ENCODE measurements at regions not wholly inside any gene's neighbourhood (a gene's known extent, or its start where the extent isn't known, plus 50 kb on each side); places are given as distances from the start of the nearest gene placed in this dataset.

DNA sequence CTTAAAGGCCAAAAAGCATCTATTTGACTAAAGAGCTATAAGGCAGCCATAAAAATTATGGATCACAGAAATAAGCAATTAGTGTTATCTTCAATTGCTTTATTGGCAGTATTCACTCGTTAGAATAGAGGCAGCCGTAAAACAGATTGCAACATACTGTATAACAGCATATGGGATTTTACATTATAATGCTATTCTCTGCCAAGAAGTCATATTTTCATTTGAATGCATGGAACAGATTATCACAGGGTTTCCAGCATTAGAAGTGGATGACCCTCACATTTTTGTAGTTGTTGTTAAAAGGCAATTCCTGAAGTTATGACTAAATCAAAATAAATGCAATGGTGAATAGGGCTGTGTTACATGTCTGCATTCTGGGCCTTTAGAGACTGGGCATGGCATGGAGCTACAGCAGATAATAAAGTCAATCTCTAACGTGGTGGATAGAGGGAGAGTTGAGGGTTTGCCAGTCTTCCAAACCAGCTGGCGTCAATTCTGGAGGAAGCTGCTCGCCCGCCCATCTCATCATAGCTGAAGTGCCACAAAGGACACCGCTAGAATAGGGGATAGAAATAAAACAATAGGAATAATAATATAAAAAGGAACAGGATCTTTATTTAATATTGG lies 155.4 kb upstream of the VRK2 start:
- no peak for DNase-seq (ENCODE audit: extremely low read depth, low read depth)
- TF ChIP-seq, protein P1, sequence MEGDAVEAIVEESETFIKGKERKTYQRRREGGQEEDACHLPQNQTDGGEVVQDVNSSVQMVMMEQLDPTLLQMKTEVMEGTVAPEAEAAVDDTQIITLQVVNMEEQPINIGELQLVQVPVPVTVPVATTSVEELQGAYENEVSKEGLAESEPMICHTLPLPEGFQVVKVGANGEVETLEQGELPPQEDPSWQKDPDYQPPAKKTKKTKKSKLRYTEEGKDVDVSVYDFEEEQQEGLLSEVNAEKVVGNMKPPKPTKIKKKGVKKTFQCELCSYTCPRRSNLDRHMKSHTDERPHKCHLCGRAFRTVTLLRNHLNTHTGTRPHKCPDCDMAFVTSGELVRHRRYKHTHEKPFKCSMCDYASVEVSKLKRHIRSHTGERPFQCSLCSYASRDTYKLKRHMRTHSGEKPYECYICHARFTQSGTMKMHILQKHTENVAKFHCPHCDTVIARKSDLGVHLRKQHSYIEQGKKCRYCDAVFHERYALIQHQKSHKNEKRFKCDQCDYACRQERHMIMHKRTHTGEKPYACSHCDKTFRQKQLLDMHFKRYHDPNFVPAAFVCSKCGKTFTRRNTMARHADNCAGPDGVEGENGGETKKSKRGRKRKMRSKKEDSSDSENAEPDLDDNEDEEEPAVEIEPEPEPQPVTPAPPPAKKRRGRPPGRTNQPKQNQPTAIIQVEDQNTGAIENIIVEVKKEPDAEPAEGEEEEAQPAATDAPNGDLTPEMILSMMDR (IDR thresholded peaks at IDR 0.05; ENCODE audit: low read depth, low read length): no peak

- DNase-seq (ENCODE audit: extremely low read depth, low read depth): no peak
- TF ChIP-seq, protein P1 (IDR thresholded peaks at IDR 0.05; ENCODE audit: low read depth, low read length): no peak
Observed at GRCh38 chr2:57892920-57893319, 153.7 kb upstream of the VRK2 start.

GRCh38 chr2:57893347-57893746 lies 153.3 kb upstream of the VRK2 start:
- DNase-seq (ENCODE audit: extremely low read depth, low read depth): no peak
- TF ChIP-seq, protein P1 (IDR thresholded peaks at IDR 0.05; ENCODE audit: low read depth, low read length): no peak

- DNase-seq (ENCODE audit: extremely low read depth, low read depth): no peak
- TF ChIP-seq, protein P1 (IDR thresholded peaks at IDR 0.05; ENCODE audit: low read depth, low read length): no peak
Observed at GRCh38 chr2:57893786-57894185, 152.8 kb upstream of the VRK2 start.

GRCh38 chr2:57894381-57894780 lies 152.2 kb upstream of the VRK2 start:
- DNase-seq (ENCODE audit: extremely low read depth, low read depth): no peak
- TF ChIP-seq, protein P1 (IDR thresholded peaks at IDR 0.05; ENCODE audit: low read depth, low read length): no peak

- TF ChIP-seq, protein P1 (IDR thresholded peaks at IDR 0.05; ENCODE audit: low read depth, low read length): no peak
- DNase-seq (ENCODE audit: extremely low read depth, low read depth): no peak
Observed at GRCh38 chr2:57897920-57898319, 148.7 kb upstream of the VRK2 start.

GRCh38 chr2:57899898-57900297 lies 146.7 kb upstream of the VRK2 start:
- TF ChIP-seq, protein P1 (IDR thresholded peaks at IDR 0.05; ENCODE audit: low read depth, low read length): no peak
- DNase-seq (ENCODE audit: extremely low read depth, low read depth): no peak

All from AG09319 (cell line).